ENCODE measurements at regions not wholly inside any gene's neighbourhood (a gene's known extent, or its start where the extent isn't known, plus 50 kb on each side); places are given as distances from the start of the nearest gene placed in this dataset.

DNA sequence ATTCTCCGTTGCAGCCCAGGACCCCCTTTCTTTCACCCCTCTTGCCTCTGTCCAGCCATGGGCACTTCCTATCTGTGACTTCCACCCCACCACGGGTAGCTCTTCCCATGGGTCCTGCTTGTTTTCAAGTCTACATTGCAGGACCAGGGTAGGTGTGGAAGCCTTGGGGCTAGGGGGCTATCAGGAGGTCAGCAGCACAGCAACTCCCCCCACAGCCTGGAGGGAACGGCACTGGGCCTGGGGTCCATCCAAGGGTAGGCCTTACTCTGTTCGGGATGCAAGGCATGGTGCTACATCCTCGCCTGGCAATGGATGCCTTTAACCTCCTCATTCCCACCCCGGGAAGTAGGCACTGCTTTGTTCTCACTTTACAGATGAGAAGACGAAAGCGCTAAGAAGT, 109.3 kb downstream of the IRX5 start:
- H3K27ac ChIP-seq (ENCODE audit: low read depth in 2 of 2, low read length in 2 of 2), result no peak overlapping the region
- H3K27me3 ChIP-seq (ENCODE audit: control insufficient read depth in 2 of 2, insufficient read depth in 2 of 2, low read length in 2 of 2), result peaks cover 0 to 4% of the 10 kb centered on the region in 2 donors
- H3K9me3 ChIP-seq (ENCODE audit: control insufficient read depth in 2 of 2, low read length in 2 of 2), result peaks cover 0 to 2% of the 10 kb centered on the region in 2 donors
- no peaks in the 10 kb centered on the region for H3K36me3 ChIP-seq (ENCODE audit: control insufficient read depth in 2 of 2, insufficient read depth in 2 of 2, low read length in 2 of 2)
- H3K4me3 ChIP-seq (ENCODE audit: low read length in 2 of 2), result no peak overlapping the region
- no peaks in the 10 kb centered on the region for H3K4me1 ChIP-seq (ENCODE audit: control insufficient read depth in 2 of 2, insufficient read depth in 2 of 2, low read length in 2 of 2)
- H3K9ac ChIP-seq (ENCODE audit: low read depth in 1 of 2, low read length in 2 of 2), result no peak overlapping the region

DNA sequence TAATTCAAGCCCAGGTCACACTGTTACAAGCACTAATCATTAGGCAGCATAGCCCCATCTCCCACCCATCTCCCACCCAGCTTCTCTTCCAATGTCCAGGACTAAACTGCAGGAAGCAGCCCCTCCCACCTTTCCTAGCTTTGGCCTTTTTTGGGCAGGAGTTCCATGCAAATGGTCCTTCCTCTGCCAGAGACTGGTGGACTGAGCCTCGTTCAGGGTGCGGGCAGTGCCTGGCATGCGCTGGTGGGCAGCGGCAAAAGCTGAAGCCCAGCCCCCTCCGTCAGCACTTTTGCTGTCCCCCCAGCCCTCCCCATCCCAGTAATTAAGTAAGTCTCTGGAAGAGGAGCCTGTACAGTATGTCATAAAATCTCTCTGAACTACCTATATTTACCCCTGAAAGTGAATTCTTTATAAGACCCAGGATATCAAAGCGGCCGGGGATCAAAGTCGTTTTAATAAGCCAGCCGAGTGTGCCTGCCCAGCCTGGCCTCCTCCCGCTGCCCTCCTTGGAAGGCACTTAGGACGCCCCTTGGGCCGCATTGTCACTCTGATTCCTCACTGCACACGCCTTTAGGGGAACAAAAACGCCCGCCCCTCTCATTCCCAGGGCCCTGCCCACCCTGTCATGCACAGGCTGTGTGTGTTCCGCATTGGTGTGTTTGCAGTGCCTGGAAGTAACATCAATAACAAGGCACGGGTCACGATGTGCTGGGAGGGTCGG, 109.9 kb downstream of the IRX5 start:
- H3K27me3 ChIP-seq (ENCODE audit: control insufficient read depth in 2 of 2, insufficient read depth in 2 of 2, low read length in 2 of 2), result peaks cover 0 to 4% of the 10 kb centered on the region in 2 donors
- no peaks in the 10 kb centered on the region for H3K4me1 ChIP-seq (ENCODE audit: control insufficient read depth in 2 of 2, insufficient read depth in 2 of 2, low read length in 2 of 2)
- peaks cover 0 to 2% of the 10 kb centered on the region in 2 donors for H3K9me3 ChIP-seq (ENCODE audit: control insufficient read depth in 2 of 2, low read length in 2 of 2)
- no peak overlapping the region for H3K4me3 ChIP-seq (ENCODE audit: low read length in 2 of 2)
- no peak overlapping the region for H3K27ac ChIP-seq (ENCODE audit: low read depth in 2 of 2, low read length in 2 of 2)
- no peaks in the 10 kb centered on the region for H3K36me3 ChIP-seq (ENCODE audit: control insufficient read depth in 2 of 2, insufficient read depth in 2 of 2, low read length in 2 of 2)
- no peak overlapping the region for H3K9ac ChIP-seq (ENCODE audit: low read depth in 1 of 2, low read length in 2 of 2)

DNA sequence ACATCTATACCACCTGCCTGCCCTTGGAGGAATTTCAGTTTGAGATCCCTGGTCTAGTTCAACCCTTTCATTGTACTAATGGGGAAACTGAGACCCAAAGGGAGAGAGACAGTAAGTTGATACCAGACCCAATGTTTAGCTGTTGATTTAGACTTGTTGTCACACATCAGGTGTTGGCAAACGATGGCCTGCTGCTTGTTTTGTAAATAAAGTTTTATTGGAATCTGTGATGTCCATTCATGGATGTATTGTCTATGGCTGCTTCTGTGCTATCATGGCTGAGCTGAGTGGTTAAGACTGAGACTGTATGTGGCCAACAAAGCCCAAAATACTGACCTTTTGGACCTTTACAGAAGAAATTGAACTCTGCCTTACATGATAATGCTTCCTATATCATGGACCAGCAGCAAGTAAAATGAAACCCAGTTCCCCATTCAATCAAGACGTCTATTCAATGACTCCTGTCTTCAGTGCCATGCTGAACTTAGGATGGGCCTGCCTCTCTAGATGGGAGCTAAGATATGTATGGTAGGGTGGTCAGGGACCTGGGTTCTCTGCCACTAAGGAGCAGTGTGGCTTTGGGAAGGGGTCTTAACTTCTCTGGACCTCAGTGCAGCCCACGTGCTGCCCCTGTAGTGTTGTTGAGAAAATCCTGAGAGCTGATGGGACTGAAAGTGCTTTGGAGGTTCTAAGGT, 111.0 kb downstream of the IRX5 start:
- H3K9me3 ChIP-seq (ENCODE audit: control insufficient read depth in 2 of 2, low read length in 2 of 2), result peaks cover 0 to 2% of the 10 kb centered on the region in 2 donors
- H3K4me1 ChIP-seq (ENCODE audit: control insufficient read depth in 2 of 2, insufficient read depth in 2 of 2, low read length in 2 of 2), result no peaks in the 10 kb centered on the region
- no peak overlapping the region for H3K9ac ChIP-seq (ENCODE audit: low read depth in 1 of 2, low read length in 2 of 2)
- H3K36me3 ChIP-seq (ENCODE audit: control insufficient read depth in 2 of 2, insufficient read depth in 2 of 2, low read length in 2 of 2), result no peaks in the 10 kb centered on the region
- H3K27me3 ChIP-seq (ENCODE audit: control insufficient read depth in 2 of 2, insufficient read depth in 2 of 2, low read length in 2 of 2), result peaks cover 0 to 4% of the 10 kb centered on the region in 2 donors
- no peak overlapping the region for H3K27ac ChIP-seq (ENCODE audit: low read depth in 2 of 2, low read length in 2 of 2)
- H3K4me3 ChIP-seq (ENCODE audit: low read length in 2 of 2), result no peak overlapping the region

DNA sequence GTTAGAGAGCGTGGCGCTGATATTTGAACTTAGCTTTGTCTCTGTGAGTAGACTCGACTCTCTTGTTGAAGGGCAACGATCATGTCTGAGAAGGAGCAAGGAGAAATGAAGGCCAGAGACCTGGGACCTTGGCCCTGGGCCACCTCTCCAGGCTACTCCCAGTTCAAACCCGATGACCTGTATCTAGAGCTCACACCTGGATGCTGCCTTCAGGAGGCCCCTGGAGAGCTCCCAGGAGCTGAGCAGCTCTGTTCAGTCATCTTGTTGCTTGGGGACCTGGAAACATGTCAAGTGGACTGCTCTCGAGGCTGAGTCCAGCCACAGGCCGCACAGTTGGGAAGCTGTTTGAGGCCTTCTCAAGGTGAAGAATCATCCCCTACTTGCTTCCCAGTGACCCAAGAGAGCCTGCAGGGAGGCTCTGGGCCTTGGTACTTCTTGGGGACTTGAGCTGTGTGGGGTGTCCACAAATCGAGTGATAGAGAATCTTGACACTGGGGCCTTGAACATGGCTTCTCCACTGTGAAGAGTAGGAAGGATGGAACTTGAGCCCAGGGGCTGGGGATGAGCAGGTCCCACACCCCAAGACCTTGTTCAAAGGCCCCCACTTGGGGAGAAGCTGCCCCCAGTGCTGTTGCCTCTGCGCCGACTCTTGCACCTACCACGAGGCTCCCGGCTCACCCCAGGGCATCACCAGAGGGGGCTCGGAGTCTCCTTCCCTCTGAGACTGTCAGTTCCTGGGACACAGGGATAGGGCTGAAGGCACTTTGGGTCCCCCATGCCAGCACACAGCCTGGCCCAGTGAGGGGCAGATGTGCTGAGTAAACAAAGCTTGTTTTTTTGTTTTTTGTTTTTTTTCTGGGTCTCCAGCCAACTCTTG, 112.1 kb downstream of the IRX5 start:
- H3K9me3 ChIP-seq (ENCODE audit: control insufficient read depth in 2 of 2, low read length in 2 of 2), result peaks cover 0 to 2% of the 10 kb centered on the region in 2 donors
- H3K4me3 ChIP-seq (ENCODE audit: low read length in 2 of 2), result no peak overlapping the region
- H3K27ac ChIP-seq (ENCODE audit: low read depth in 2 of 2, low read length in 2 of 2), result no peak overlapping the region
- H3K36me3 ChIP-seq (ENCODE audit: control insufficient read depth in 2 of 2, insufficient read depth in 2 of 2, low read length in 2 of 2), result no peaks in the 10 kb centered on the region
- H3K27me3 ChIP-seq (ENCODE audit: control insufficient read depth in 2 of 2, insufficient read depth in 2 of 2, low read length in 2 of 2), result peaks cover 0 to 4% of the 10 kb centered on the region in 2 donors
- H3K4me1 ChIP-seq (ENCODE audit: control insufficient read depth in 2 of 2, insufficient read depth in 2 of 2, low read length in 2 of 2), result no peaks in the 10 kb centered on the region
- H3K9ac ChIP-seq (ENCODE audit: low read depth in 1 of 2, low read length in 2 of 2), result no peak overlapping the region

DNA sequence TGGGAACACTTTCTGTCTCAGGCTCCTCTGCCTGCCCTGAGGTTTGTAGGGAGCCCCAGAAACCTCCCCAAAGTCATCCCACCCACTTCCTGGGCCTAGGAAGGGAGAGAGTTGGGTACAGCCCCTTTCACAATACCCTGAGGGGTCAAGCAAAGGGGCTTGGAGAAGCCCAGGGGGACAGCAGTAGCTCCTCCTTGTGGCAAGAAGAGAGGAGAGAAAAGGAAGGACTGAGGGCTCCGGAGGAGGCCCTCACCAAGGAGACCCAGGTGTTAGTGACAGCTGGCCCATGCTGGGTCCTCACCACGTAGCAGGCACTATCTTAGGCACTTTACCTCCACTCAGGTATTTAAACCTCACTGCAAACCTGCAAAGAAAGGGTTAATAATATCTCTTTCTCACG, 112.8 kb downstream of the IRX5 start:
- no peak overlapping the region for H3K27ac ChIP-seq (ENCODE audit: low read depth in 2 of 2, low read length in 2 of 2)
- H3K27me3 ChIP-seq (ENCODE audit: control insufficient read depth in 2 of 2, insufficient read depth in 2 of 2, low read length in 2 of 2), result peaks cover 0 to 4% of the 10 kb centered on the region in 2 donors
- peaks cover 0 to 2% of the 10 kb centered on the region in 2 donors for H3K9me3 ChIP-seq (ENCODE audit: control insufficient read depth in 2 of 2, low read length in 2 of 2)
- H3K36me3 ChIP-seq (ENCODE audit: control insufficient read depth in 2 of 2, insufficient read depth in 2 of 2, low read length in 2 of 2), result no peaks in the 10 kb centered on the region
- no peak overlapping the region for H3K9ac ChIP-seq (ENCODE audit: low read depth in 1 of 2, low read length in 2 of 2)
- H3K4me3 ChIP-seq (ENCODE audit: low read length in 2 of 2), result no peak overlapping the region
- no peaks in the 10 kb centered on the region for H3K4me1 ChIP-seq (ENCODE audit: control insufficient read depth in 2 of 2, insufficient read depth in 2 of 2, low read length in 2 of 2)

DNA sequence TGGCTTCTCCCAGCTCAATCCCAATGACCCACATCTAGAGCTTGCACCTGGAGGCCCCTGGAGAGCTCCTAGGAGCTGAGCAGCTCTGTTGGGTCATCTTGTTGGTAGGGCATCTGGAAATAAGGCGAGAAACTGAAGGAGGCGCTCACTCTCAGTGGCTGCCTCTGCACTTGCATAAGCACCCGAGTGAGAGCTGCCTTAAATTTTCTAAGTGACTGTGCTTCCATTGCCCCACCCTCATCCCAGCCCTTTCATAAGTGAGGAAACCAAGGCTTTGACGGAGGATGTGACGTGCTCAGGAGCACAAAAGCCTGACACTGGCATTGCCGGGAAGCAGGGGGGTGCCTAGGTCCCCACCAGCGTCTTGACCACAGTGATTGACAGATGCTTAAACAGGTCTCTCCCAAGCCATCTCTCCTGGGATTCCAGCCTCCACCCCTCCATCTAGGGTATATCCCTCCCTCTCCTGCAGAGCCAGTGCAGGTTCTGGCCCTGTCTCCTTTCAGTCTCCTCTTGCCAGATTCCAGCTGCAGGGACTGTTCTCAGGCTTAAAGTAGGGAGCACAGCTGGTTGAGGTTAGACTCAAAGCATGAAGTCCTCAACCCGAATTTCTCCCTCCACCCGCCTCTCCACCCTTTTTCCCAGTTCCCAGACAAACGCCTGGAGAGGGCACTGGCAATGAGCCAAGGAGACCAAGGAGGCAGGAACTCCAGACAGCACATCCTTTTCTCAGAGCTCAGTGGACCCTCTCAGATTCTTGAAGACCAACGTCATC, 113.7 kb downstream of the IRX5 start:
- no peak overlapping the region for H3K27ac ChIP-seq (ENCODE audit: low read depth in 2 of 2, low read length in 2 of 2)
- H3K36me3 ChIP-seq (ENCODE audit: control insufficient read depth in 2 of 2, insufficient read depth in 2 of 2, low read length in 2 of 2), result no peaks in the 10 kb centered on the region
- no peaks in the 10 kb centered on the region for H3K4me1 ChIP-seq (ENCODE audit: control insufficient read depth in 2 of 2, insufficient read depth in 2 of 2, low read length in 2 of 2)
- H3K4me3 ChIP-seq (ENCODE audit: low read length in 2 of 2), result no peak overlapping the region
- H3K9me3 ChIP-seq (ENCODE audit: control insufficient read depth in 2 of 2, low read length in 2 of 2), result peaks cover 0 to 2% of the 10 kb centered on the region in 2 donors
- no peak overlapping the region for H3K9ac ChIP-seq (ENCODE audit: low read depth in 1 of 2, low read length in 2 of 2)
- peaks cover 0 to 4% of the 10 kb centered on the region in 2 donors for H3K27me3 ChIP-seq (ENCODE audit: control insufficient read depth in 2 of 2, insufficient read depth in 2 of 2, low read length in 2 of 2)

DNA sequence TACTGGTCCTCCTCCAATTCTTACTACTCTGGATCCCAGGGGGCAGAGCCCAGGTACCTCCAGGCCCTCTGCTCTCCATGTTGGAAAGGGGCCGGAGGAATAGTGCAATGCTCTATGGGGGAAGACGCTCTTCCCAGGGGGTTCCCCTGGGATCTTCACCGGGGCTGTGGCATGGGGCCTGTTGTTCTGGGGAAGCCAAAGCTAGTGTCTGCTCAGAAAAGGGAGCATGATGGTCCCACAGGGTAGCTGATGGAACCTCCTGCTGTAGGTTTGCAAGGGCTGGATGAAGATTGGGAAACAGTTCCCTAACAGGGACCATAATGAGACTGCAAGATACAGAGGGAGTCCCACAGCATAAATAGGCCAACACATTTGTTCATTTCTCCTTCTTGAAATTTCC, 114.7 kb downstream of the IRX5 start:
- H3K9me3 ChIP-seq (ENCODE audit: control insufficient read depth in 2 of 2, low read length in 2 of 2), result peaks cover 0 to 2% of the 10 kb centered on the region in 2 donors
- H3K27me3 ChIP-seq (ENCODE audit: control insufficient read depth in 2 of 2, insufficient read depth in 2 of 2, low read length in 2 of 2), result peaks cover 0 to 4% of the 10 kb centered on the region in 2 donors
- no peak overlapping the region for H3K27ac ChIP-seq (ENCODE audit: low read depth in 2 of 2, low read length in 2 of 2)
- no peak overlapping the region for H3K9ac ChIP-seq (ENCODE audit: low read depth in 1 of 2, low read length in 2 of 2)
- H3K4me1 ChIP-seq (ENCODE audit: control insufficient read depth in 2 of 2, insufficient read depth in 2 of 2, low read length in 2 of 2), result no peaks in the 10 kb centered on the region
- no peak overlapping the region for H3K4me3 ChIP-seq (ENCODE audit: low read length in 2 of 2)
- no peaks in the 10 kb centered on the region for H3K36me3 ChIP-seq (ENCODE audit: control insufficient read depth in 2 of 2, insufficient read depth in 2 of 2, low read length in 2 of 2)

DNA sequence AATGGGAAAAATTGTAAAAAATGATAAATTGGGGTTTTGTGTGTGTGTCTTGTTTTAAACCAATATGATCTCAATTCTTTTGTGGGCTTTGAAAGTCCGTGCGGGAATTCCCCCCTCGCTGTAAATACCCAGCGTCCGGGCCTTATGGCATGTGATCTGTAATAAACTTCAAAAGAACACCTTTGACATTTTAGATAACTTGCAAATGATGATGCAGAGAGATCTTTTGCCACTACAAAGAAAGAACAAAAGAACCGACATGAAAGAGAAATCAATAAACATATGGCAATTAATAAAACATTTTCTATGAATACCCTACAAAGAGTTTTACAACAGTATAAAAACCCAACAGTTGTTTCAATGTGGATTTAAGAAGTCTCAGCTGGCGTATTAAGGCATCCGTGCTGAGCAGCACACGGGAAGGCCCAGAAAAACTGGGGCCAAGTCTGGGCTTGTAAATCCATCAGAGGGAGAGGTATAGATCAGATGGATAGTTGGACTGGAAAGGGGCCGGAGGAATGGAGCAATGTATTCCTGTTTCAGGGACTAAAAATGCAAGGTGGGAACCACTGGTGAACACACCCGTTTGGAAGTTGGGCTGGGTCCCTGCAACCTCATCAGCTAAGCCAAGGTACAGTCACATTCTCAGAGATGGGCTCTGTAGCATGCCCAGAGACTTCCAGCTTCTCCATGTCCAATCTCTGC, 115.2 kb downstream of the IRX5 start:
- Histone ChIP-seq H3K9me3 (ENCODE audit: control insufficient read depth in 2 of 2, low read length in 2 of 2) (peaks cover 0 to 1% of the 10 kb centered on the region in 2 donors), H3K27ac (ENCODE audit: low read depth in 2 of 2, low read length in 2 of 2) (no peak overlapping the region), H3K4me3 (ENCODE audit: low read length in 2 of 2) (no peak overlapping the region), H3K36me3 (ENCODE audit: control insufficient read depth in 2 of 2, insufficient read depth in 2 of 2, low read length in 2 of 2) (no peaks in the 10 kb centered on the region), H3K9ac (ENCODE audit: low read depth in 1 of 2, low read length in 2 of 2) (no peak overlapping the region), H3K27me3 (ENCODE audit: control insufficient read depth in 2 of 2, insufficient read depth in 2 of 2, low read length in 2 of 2) (peaks cover 0 to 4% of the 10 kb centered on the region in 2 donors), H3K4me1 (ENCODE audit: control insufficient read depth in 2 of 2, insufficient read depth in 2 of 2, low read length in 2 of 2) (no peaks in the 10 kb centered on the region)

DNA sequence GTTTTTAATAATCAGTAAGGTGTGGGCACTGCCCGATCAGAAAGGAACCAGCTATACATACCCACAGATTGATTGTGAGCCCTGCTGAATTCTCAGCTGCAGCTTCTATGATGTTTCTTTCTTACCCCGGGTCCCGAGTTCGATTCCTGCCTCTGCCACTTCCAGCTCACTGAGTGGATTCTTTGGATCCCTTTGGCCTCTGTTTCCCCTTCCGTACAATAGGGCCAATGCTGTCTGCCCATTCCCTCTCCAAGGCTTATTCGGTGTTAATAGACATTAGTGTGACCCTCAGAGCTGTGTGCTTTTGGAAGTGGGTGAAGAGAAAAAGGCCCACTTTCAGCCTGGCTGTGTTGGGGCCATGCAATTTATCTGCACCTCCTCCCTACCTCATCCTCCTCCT, 115.8 kb downstream of the IRX5 start:
- no peak overlapping the region for H3K9ac ChIP-seq (ENCODE audit: low read depth in 1 of 2, low read length in 2 of 2)
- H3K9me3 ChIP-seq (ENCODE audit: control insufficient read depth in 2 of 2, low read length in 2 of 2), result no peaks in the 10 kb centered on the region
- no peaks in the 10 kb centered on the region for H3K36me3 ChIP-seq (ENCODE audit: control insufficient read depth in 2 of 2, insufficient read depth in 2 of 2, low read length in 2 of 2)
- peaks cover 0 to 4% of the 10 kb centered on the region in 2 donors for H3K27me3 ChIP-seq (ENCODE audit: control insufficient read depth in 2 of 2, insufficient read depth in 2 of 2, low read length in 2 of 2)
- no peak overlapping the region for H3K4me3 ChIP-seq (ENCODE audit: low read length in 2 of 2)
- H3K27ac ChIP-seq (ENCODE audit: low read depth in 2 of 2, low read length in 2 of 2), result no peak overlapping the region
- H3K4me1 ChIP-seq (ENCODE audit: control insufficient read depth in 2 of 2, insufficient read depth in 2 of 2, low read length in 2 of 2), result no peaks in the 10 kb centered on the region
